Right lobe of liver (tissue), 6 donors: ENCODE measurements at regions not wholly inside any gene's neighbourhood (a gene's known extent, or its start where the extent isn't known, plus 50 kb on each side); places are given as distances from the start of the nearest gene placed in this dataset.
"Not testable (repeated sequence)": the region's sequence is repeated elsewhere in the genome, so short reads cannot be mapped to it uniquely, and the experiment has no call there.

Source experiments
- ATAC-seq, 4 donors: fragments of 200-7000 bp; cut with Tn5 transposase; one replicate each; pipeline ENCODE4 v1.9.1; 2020; ENCODE audit warnings: mild to moderate bottlenecking in 4 of 4, moderate library complexity in 4 of 4
- DNase-seq, 3 donors: peaks; one replicate each; pipeline ENCODE4 v3.0.0-alpha.2; 2020
- H3K27ac ChIP-seq, 3 donors: fragments of 200-600 bp; one replicate each; pipeline ENCODE4 v1.8.0; 2022
- H3K27me3 ChIP-seq, 2 donors: fragments of 200-600 bp; one replicate each; pipeline ENCODE4 v1.8.0; 2022
- H3K36me3 ChIP-seq, 4 donors: fragments of 200-600 bp; sonication (generic) in 1 of 4; one replicate each; pipeline versions ENCODE4 v1.5.1 to v1.8.0; 2017 to 2022; ENCODE audit warnings: control low read depth in 1 of 4
- H3K4me1 ChIP-seq, 4 donors: fragments of 200-600 bp; sonication (generic) in 1 of 4; one replicate each; pipeline versions ENCODE4 v1.5.1 to v1.8.0; 2017 to 2022; ENCODE audit warnings: control low read depth in 1 of 4
- H3K4me3 ChIP-seq, 3 donors: fragments of 200-600 bp; one replicate each; pipeline ENCODE4 v1.8.0; 2022
- H3K9me3 ChIP-seq, 4 donors: fragments of 200-600 bp; sonication (generic) in 1 of 4; one replicate each; pipeline versions ENCODE4 v1.5.1 to v1.8.0; 2017 to 2022; ENCODE audit warnings: control low read depth in 1 of 4
- CTCF ChIP-seq, 4 donors: fragments of 200-600 bp in 3 of 4; fragments of 450-650 bp in 1 of 4; IDR thresholded peaks; one replicate each; pipeline versions ENCODE4 v1.5.1 to v1.8.0; 2016 to 2022; ENCODE audit warnings: antibody characterized with exemption in 4 of 4, mild to moderate bottlenecking in 2 of 4
- POLR2A ChIP-seq: fragments of 450-650 bp; IDR thresholded peaks from one replicate; pipeline ENCODE4 v1.6.1; 2017; ENCODE audit warnings: antibody characterized with exemption, mild to moderate bottlenecking
- WGBS: methylation state at CpG from one replicate; pipeline ENCODE4 v1.1.6; 2018; ENCODE audit warnings: low coverage, low lambda C conversion rate; ENCODE audit not compliant: insufficient coverage; ENCODE audit errors: missing lambda C conversion rate; 5-methylcytosine and 5-hydroxymethylcytosine counted together
- intact Hi-C, 2 donors: fragments of 100-400 bp; cut with DNase I; formaldehyde crosslinking; loops; one replicate each; pipeline versions ENCODE4 v1.11.2 to v1.14.1; 2022
- donor health status: DM: no; HTN: yes; CAD: no.
- donor health status: DM: no; HTN: no; CAD: no.
- donor health status: DM: no; HTN: no; CAD: no.
- donor health status: DM: no; HTN: yes; CAD: no.
- donor health status: DM: no; HTN: yes; CAD: no.

GRCh38 chr4:160450876-160451275 is 1348.0 kb downstream of the RAPGEF2 start:
- ATAC-seq (no peak), DNase-seq (no peak)
- Histone ChIP-seq H3K27me3 (no peaks in the 10 kb centered on the region), H3K4me1 (no peaks in the 10 kb centered on the region), H3K4me3 (no peak overlapping the region), H3K9me3 (no peaks in the 10 kb centered on the region), H3K36me3 (no peaks in the 10 kb centered on the region), H3K27ac (no peak overlapping the region)
- intact Hi-C loops: no loop called here
- 33% methylated on average over 3 of the region's 3 CpGs for WGBS
- TF ChIP-seq CTCF (IDR thresholded peaks at IDR 0.05) (no peak), POLR2A (no peak)

- H3K4me3 ChIP-seq, H3K4me1 ChIP-seq, H3K9me3 ChIP-seq, H3K27ac ChIP-seq, H3K36me3 ChIP-seq, ATAC-seq, H3K27me3 ChIP-seq, intact Hi-C loops: not testable (repeated sequence)
- WGBS: 77% methylated on average over 7 of the region's 39 CpGs
- peak in 2 of 3 donors; percentile 13 to 48 for DNase-seq
Observed at GRCh38 chr4:160481696-160482690, 1379.1 kb downstream of the RAPGEF2 start.

DNA sequence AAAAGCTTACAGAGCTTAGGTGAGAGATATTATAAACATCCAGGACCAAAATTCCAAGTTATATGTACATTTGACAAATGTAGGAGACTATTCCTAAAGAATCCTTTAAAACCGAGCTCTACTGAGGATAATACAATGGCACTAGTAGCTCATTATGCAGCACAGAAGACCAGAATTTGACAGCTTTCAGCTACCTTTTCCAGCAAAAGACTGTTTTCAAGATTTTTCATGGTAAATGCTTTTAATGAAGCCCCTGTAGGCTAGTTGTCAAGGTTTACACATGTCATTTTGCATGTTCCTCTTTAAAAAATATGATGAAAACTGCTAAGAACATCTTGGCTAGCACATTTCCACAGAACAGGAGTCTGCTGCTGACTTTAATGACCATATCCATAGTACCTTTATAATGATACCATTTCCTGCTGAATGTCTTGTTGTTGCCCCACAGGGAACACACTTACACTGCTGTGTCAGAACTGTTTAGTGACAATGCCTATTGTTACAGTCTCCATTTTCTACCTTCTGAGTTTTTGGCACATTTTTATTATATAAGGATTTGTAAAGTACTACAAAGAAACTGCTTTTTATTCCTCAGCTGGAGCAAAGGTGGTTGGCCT is 1382.3 kb downstream of the RAPGEF2 start:
- no peak for ATAC-seq
- Histone ChIP-seq H3K9me3 (no peaks in the 10 kb centered on the region), H3K4me1 (peaks cover 0 to 1% (median 0%) of the 10 kb centered on the region in 4 donors), H3K27me3 (no peaks in the 10 kb centered on the region), H3K4me3 (no peak overlapping the region), H3K27ac (no peak overlapping the region), H3K36me3 (no peaks in the 10 kb centered on the region)
- no CpG with 5 or more reads among the region's 1 CpG for WGBS
- intact Hi-C loops: no loop called here
- TF ChIP-seq POLR2A (no peak), CTCF (IDR thresholded peaks at IDR 0.05) (no peak)
- DNase-seq: no peak

GRCh38 chr4:160492181-160492580 is 1389.3 kb downstream of the RAPGEF2 start:
- no peaks in the 10 kb centered on the region for H3K36me3 ChIP-seq
- ATAC-seq (no peak), DNase-seq (no peak)
- no peak overlapping the region for H3K27ac ChIP-seq
- intact Hi-C loops: no loop called here
- H3K4me1 ChIP-seq: peaks cover 0 to 4% (median 0%) of the 10 kb centered on the region in 4 donors
- no peak for TF ChIP-seq CTCF (IDR thresholded peaks at IDR 0.05)
- no peak for TF ChIP-seq POLR2A
- H3K9me3 ChIP-seq: no peaks in the 10 kb centered on the region
- H3K4me3 ChIP-seq: no peak overlapping the region
- H3K27me3 ChIP-seq: no peaks in the 10 kb centered on the region

GRCh38 chr4:160493206-160493605 is 1390.3 kb downstream of the RAPGEF2 start:
- Histone ChIP-seq H3K36me3 (no peaks in the 10 kb centered on the region), H3K4me3 (no peak overlapping the region), H3K27ac (no peak overlapping the region), H3K4me1 (peaks cover 0 to 4% (median 0%) of the 10 kb centered on the region in 4 donors), H3K9me3 (no peaks in the 10 kb centered on the region), H3K27me3 (no peaks in the 10 kb centered on the region)
- DNase-seq (no peak), ATAC-seq (no peak)
- intact Hi-C loops: no loop called here
- 29% methylated on average over 1 of the region's 1 CpG for WGBS
- TF ChIP-seq POLR2A (no peak), CTCF (IDR thresholded peaks at IDR 0.05) (no peak)
